Activated CD4-positive, CD25-positive, alpha-beta regulatory T cell treated with anti-CD3 and anti-CD28 coated beads, Interleukin-2, amount 50 U/mL, for 72 hours (primary cell): ENCODE measurements at regions not wholly inside any gene's neighbourhood (a gene's known extent, or its start where the extent isn't known, plus 50 kb on each side); places are given as distances from the start of the nearest gene placed in this dataset.

Experiments
- DNase-seq: peaks from one replicate; pipeline ENCODE4 v3.0.0; 2021

DNA sequence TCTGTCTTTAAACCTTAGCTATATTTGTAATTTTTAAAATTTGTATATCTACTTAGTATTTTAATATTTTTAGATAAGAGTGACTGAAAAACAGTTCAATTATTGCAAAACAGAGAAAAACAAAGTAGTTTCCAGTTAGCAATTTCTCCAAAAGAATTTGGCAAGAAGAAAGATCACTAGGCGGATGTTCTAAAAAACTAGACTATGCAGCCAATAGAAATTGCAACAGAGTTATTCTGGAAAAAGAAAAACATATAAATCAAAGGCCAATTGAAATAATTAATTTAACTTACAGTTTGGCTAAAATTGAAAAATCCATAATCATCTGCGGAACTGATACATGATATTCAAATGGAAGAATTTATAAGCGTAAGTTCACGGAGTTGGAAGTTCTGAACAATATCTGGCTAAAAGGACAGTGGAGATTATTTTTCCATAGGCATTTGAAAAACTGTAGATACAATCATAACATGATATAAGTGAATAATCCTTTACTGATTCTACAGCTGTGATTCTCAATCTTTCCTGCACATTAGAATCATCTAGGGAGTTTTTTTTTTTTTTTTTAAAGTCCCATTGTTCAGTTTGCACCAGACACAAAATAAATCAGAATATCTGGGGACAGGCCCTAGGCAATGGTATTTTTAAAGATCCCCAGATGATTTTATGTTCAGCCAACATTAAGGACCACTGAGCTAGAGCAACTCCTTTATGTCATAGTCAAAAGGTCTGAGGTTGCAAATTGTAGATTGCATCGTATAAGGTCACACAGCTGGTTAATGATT is 605.1 kb upstream of the DAB2 start:
- no peak for DNase-seq

DNA sequence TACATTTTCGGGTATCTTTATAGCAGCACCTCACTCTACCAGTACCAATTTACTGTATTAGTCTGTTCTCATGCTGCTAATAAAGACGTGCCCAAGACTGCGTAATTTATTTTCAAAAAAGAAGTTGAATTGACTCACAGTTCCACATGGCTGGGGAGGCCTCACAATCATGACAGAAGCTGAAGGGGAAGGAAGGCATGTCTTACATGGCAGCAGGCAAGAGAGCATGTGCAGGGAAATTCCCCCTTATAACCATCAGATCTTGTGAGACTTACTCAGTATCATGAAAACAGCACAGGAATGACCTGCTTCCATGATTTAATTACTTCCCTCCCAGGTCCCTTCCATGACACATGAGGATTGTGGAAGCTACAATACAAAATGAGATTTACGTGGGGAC is 602.6 kb upstream of the DAB2 start:
- no peak for DNase-seq

GRCh38 chr5:40025586-40025985 is 600.8 kb upstream of the DAB2 start:
- no peak for DNase-seq

DNA sequence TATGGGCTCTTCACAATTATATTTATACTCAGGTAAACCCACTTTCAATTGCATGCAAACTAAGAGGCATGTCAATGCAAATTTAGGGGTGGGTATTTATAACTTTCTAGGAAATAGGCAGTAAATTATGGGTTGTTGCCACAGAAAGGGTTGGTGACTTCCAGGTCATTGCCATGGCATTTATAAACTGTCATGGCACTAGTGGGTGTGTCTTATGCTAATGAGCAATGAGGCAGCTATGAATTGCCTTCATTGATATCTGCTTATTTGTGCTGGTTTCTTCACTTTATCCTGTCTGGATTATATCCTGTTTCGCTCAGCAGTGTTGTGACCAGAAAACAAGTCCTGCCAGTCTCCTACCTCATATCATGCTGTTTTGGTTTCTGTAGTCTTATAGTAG is 597.3 kb upstream of the DAB2 start:
- no peak for DNase-seq

GRCh38 chr5:40021007-40021406 is 596.2 kb upstream of the DAB2 start:
- DNase-seq: no peak

DNA sequence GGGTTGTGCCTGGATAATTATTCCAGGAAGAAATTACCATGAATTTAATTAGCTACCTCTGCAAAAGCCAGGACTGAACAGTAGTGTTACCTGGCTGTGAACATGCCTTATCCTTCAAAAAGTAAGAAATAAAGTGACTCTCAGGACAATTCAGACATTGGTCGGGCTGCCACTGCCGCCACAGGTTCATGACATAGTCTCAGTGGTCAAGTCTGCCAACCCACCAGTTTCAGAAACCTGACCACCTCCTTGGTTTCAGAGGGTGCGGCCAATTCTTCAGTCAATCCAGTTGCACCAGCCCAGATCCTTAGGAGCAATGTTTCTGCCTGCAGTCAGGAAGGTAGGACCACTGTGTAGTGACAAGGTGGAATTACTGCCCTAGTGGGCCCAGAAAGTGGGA is 593.1 kb upstream of the DAB2 start:
- no peak for DNase-seq

DNA sequence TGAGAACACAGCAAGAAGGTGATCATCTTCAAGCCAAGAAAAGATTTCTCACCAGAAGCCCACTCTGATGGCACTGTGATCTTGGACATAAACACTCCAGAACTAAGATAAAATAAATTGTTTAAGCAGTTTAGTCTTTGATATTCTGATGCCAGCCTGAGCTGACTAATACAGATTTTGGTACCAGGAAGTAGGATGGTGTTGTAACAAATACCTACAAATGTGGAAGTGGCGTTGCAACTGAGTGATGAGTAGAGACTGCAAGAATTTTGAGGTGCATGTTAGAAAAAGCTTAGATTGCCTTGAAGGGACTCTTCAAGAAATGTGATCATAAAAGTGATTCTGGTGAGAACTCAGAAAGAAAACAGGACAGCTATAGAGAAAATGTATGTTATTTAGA is 592.4 kb upstream of the DAB2 start:
- DNase-seq: no peak

GRCh38 chr5:40010436-40010835 is 585.7 kb upstream of the DAB2 start:
- no peak for DNase-seq

DNA sequence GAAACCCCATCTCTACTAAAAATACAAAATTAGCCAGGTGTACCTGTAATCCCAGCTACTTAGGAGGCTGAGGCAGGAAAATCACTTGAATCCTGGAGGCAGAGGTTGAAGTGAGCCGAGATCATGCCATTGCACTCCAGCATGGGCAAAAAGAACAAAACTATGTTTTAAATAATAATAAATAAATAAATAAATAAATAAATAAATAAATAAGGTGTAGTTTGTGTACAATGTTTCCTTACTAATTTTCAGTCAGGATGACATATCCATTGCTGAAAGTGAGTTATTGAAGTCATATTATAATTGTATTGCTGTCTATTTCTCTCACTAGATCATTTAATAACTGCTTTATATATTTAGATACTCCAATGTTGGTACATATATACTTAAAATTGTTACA is 581.5 kb upstream of the DAB2 start:
- DNase-seq: no peak

DNA sequence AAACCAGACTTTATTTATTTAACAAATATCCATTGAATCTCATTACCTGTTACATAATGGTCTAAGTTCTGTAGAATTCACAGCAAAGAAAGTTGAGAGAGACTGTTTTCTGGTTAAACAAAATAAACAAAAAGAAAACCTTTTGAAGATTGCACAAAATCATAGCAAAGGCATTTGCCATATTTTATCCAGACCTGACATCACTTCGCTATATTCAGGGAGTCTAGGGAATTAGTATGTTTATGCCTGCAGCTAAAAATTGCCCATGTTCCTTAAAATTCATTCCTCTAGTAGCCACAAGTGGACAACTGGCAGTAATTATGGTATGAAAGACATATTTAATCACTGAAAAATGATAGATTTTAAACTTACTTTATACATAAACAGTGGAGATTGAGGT is 577.0 kb upstream of the DAB2 start:
- no peak for DNase-seq

DNA sequence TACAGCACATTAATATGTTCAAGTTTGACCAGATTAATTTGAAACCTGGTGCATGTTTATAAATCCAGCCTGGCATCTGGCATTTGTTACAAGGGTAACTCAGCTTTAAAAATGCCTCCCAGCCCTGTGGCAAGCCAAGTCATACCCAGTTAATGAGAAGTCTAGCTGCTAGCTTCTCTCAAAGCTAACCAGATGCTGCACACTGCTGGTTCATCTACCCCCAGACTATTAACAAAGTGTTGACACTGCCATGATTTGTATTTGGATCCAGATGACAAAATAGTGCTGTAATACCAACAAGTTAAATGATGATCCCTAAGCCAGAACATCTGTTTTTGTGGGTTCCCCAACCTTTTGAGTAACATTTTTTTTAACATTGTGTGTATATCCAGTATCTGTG is 573.7 kb upstream of the DAB2 start:
- no peak for DNase-seq

- no peak for DNase-seq
Measured at GRCh38 chr5:39995990-39996389, 571.2 kb upstream of the DAB2 start.

- no peak for DNase-seq
Measured at GRCh38 chr5:39992617-39993202, 567.9 kb upstream of the DAB2 start.

DNA sequence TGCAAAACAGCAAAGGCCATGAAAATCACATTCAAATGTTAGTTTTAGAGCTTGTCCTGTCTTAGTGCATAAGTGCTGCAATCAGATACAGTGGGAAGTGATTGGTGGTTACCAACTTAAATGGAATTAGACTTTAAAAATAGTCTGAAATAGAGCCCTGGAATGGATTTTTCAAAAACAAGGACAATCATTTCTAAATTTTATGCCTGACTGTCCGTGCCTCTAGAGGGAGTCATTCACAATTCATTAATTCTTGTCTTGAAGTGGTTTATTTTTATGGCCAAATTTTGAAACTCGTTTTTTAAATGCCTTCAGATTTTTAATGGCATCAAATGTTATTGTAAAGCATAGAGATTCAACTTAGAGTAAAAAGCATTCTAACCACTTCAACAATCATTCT is 561.8 kb upstream of the DAB2 start:
- no peak for DNase-seq

DNA sequence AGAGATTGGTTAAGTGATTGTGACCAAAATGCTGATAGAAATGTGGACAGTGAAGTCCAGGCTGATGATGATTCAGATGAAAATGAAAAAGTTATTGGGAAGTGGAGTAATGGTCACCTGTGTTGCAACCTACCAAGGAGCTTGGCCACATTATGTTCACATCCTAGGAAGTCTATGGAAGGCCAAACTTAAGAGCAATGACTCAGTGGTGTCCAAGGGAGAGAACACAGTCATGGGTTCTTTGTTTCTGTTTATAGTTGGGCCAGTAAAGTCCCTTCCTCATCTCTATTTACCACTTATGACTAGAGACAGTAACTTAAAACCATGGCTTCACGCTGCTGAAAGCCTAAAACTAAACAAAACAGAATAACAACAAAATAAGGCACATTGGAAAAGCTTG is 555.3 kb upstream of the DAB2 start:
- DNase-seq: no peak

GRCh38 chr5:39977066-39977655 is 552.4 kb upstream of the DAB2 start:
- DNase-seq: no peak

DNA sequence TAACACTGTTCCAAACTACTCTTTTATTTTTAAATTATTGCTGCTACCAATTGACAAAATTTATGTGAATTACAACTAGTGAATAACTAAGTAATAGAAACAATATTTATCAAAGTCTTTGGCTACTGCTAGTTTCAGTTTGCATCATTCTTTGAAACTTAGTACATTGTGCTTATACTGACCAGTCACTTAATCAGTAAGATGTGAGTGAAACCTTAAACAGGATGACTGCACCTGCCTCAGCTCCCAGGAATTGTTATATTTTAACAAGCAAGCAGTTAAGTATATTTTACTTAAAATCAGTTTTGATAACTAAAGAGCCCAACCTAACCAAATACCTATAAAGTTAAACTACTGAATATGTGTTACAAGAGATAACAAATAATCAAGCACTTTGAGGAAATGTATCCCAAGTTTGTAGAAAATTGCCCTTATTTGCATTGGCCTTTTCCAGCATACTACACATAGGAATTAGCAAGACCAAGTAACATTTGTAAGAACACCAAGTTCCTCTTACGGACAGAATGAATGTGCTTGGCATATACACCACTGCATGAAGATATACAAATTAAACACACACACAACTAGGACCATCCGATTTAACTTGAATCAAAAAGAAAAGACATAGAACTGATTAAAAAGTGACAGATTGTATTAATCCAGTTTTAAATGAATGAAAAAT is 545.5 kb upstream of the DAB2 start:
- no peak for DNase-seq

- DNase-seq: no peak
Measured at GRCh38 chr5:39968381-39968780, 543.6 kb upstream of the DAB2 start.

- no peak for DNase-seq
Measured at GRCh38 chr5:39955156-39955555, 530.4 kb upstream of the DAB2 start.

DNA sequence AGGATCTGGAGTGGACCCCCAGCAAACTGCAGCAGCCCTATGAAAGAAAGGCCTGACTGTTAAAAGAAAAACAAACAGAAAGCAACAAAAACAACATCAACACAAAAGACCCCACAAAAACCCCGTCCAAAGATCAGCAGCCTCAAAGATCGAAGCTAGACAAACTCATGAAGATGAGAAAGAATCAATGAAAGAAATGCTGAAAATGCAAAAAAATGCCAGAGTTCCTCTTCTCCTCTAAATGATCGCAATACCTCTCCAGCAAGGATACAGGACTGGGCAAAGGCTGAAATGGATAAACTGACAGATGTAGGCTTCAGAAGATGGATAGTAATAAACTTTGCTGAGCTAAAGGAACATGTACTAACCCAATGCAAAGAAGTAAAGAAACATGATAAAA is 526.3 kb upstream of the DAB2 start:
- DNase-seq: no peak

DNA sequence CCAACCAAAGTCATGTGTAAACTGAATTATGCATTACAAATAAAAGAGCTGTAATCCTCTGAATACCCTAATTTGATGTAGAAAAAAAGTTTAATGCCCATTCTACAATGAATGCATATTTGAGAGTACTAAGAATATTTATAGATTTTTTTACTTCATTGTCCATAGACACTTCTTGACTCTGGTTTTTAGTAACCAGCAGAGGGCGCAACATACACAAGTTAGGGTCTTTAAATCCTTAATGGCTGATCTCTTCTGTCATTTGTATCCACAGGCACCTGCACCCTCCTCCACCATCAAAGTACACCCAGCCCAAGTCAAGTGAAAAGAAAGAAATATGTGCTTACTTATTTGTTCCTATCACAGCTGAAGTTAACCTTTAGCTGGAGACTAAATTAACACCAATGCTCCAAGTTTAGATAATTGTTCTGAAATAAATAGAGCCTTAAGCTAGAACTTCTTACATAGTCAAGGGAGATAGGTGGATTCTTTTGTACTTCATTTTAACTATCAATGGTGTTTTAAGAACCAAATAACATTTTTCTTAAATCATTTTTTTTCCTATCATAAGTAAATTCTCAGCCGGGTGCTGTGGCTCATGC is 524.2 kb upstream of the DAB2 start:
- DNase-seq: peak; percentile 37

DNA sequence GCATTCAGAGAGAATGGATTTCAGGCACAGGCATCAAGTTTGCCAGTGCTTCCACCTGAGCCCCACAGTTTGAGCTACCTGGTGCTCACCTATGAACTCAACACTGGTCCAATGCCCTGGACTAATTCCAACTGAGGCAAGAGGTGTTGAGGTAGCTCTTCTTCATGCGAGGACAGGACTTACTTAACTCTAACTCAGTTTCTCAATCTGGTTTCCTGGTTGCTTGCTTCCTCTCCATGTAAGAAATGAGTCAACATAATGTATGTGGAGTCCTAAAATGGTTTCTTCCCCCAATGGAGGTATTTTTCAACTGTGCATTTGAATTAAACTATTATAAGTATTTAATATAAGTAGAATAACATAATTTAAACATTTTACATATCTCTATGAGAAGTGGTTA is 523.6 kb upstream of the DAB2 start:
- DNase-seq: no peak

DNA sequence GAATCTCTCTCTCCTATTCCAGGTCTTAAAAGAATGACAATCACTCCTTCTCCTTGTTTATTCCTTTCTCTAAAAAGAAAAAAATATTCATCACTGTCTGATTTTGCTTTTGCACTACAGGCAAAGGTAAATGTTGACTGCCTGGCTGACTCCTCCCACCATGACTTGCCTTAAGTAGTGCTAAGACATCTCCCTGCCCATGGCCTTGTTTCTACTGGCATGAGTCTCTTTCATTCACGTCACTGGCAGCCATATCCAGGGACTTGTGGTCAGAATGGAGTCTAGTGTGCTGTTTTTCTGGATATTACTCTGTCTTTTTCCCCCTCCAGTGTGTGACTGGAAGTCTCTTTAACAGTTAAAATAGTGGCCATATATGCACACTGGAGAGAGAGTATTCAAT is 522.9 kb upstream of the DAB2 start:
- DNase-seq: no peak
